Muscle of back (tissue), 3 donors: ENCODE measurements at regions not wholly inside any gene's neighbourhood (a gene's known extent, or its start where the extent isn't known, plus 50 kb on each side); places are given as distances from the start of the nearest gene placed in this dataset.

ENCODE experiments used
- DNase-seq, 3 donors: peaks; one replicate each; pipeline versions ENCODE4 v3.0.0 to v3.0.0-alpha.2; 2013

- no peak for DNase-seq
Measured at GRCh38 chr11:121794671-121795141, 321.3 kb downstream of the BLID start.

DNA sequence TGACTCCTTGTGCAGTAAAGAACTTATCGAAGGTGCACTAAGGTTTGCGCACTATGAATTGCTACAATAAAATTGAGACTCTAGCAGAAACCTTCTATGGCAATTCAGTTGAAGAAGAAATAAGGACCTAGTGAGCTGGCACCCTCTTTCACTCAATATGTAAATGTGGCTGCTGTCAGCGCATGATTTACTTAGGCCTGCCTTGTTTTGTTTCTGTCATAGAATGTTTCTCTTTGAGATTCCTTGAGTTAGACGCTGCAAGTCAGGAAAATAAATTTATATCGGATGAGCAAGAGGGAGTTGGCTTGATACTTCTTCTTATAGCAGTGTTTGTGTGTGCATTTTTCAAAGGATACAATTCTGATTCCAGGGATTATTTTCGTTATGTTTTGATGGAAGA, 322.1 kb downstream of the BLID start:
- DNase-seq, result no peak

- peak; percentile 57 to 93 (median 75) for DNase-seq
Measured at GRCh38 chr11:121793291-121793690, 322.7 kb downstream of the BLID start.

DNA sequence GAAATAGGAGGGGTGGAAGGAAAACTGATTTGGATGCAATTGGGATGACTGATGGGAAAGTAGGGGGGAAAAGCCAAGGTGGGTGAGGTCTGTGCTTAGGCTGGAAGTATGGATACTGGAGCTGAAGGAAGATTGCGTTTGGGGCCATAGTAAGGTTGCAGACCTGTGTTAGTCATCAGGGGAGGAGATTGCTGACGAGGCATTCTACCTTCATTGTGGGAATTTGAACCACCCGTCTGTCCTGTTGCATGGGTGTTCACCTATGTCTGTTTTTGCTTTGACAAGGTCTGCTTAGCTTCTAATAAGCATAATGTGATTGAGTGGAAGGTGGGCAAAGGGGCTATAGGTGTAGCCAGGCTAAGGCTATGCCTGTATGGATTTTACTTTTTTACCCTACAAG, 323.8 kb downstream of the BLID start:
- no peak for DNase-seq

GRCh38 chr11:121790430-121790829, 325.6 kb downstream of the BLID start:
- DNase-seq, result no peak

DNA sequence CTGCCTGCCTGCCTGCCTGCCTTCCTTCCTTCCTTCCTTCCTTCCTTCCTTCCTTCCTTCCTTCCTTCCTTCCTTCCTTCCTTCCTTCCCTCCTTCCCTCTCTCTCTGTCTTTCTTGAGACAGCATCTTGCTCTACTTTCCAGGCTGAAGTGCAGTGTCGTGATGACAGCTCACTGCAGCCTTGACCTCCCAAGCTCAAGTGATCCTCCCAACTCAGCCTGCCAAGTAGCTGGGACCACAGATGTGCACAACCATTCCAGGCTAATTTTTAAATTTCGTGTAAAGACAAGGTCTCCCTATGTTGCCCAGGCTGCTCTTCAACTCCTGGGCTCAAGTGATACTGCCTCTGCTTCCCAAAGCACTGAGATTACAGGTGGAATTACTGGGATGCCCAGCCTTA, 328.2 kb upstream of the SORL1-AS1 start:
- DNase-seq, result peak in 1 of 3 donors; percentile 48

DNA sequence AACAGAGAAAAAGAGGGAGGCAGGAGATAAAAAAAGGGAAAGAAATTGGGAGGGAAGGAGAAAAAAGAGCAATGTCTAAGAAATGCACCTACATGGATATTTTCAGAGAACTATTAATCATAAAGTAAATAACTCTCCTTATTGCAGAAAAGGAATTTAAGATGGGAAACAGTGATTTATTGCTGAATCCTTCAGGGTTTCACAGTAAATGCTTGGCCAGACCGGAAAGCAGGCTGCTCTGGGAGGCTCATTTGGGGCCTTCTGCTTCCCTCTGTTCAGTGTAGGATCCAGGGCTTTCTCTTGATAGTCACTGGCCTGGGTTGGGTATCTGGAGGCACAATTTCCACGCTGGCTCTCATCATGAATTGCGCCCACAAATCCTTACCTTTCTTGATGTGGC, 324.3 kb upstream of the SORL1-AS1 start:
- DNase-seq, result peak in 1 of 3 donors; percentile 58

GRCh38 chr11:121775276-121775675, 322.5 kb upstream of the SORL1-AS1 start:
- DNase-seq, result no peak

- no peak for DNase-seq
Measured at GRCh38 chr11:121773076-121773475, 320.3 kb upstream of the SORL1-AS1 start.

DNA sequence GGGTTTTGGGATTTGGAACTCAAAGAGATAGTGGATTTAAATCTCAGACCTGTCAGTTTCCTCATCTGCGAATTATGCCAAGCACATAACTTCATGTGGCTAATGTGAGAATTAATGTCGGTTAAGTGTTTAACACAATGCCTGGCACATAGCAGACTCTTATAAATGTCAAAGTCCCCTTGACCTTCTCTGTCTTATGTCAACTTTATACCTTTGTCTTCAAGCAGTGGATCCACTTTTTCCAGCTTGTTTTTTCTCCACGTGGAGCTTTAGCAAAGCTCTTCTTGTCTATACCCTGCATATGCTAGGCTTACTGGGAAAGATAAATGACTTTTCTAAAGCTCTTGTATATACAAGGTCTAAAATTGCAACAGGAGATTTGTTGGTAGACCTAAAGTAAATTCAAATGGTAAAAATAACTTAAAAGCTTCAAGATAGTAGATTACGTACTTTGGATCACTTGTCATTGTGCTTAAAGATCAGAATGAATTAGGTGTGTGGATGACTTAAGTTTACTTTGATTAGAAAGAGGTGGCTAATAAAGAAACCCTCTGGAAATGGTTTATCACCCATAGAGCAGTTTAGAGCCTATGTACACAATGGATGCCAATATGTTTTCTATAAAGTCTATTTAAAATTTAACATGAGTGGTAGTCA, 318.3 kb upstream of the SORL1-AS1 start:
- no peak for DNase-seq

DNA sequence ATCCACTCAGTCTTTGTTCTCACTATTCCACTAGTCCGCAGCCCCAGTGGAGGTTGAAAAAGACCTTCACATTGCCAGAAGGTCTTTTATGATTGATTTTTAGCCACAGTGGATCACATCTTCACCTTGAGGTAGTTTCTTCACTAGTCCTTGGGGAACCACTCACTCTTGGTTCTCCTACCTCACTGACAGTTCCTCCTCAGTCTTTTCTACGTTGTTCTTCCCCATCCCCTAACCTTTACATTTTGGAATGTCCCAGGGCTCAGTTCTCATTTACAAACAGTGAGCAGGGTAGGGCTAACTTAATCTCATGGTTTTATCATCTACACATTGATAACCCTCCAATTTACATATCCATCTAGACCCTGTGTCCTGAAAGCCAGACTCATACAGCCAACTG, 316.4 kb upstream of the SORL1-AS1 start:
- DNase-seq, result no peak

DNA sequence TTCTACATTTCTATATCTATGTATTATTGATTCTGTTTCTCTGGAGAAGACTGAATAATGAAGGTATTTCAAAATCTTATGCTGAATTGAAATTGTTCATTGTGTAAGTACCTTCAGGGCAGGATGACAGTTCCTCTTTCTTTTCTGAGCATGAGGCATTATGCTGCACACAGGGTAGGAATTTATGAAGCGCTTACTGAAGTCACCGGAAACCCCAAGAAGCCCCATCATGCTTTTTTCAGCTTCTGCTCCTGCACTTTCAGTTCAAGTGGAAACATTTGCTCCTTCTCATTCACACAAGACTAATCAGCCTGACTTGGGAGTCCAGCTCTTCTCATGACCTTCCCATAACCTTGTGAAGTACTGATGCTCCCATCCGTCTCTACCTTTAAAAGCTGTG, 314.7 kb upstream of the SORL1-AS1 start:
- peak in 1 of 3 donors; percentile 48 for DNase-seq

- DNase-seq, result no peak
Measured at GRCh38 chr11:121766991-121767390, 314.2 kb upstream of the SORL1-AS1 start.

- DNase-seq, result no peak
Measured at GRCh38 chr11:121766166-121766565, 313.4 kb upstream of the SORL1-AS1 start.

GRCh38 chr11:121763526-121763925, 310.8 kb upstream of the SORL1-AS1 start:
- DNase-seq, result peak in 1 of 3 donors; percentile 36

DNA sequence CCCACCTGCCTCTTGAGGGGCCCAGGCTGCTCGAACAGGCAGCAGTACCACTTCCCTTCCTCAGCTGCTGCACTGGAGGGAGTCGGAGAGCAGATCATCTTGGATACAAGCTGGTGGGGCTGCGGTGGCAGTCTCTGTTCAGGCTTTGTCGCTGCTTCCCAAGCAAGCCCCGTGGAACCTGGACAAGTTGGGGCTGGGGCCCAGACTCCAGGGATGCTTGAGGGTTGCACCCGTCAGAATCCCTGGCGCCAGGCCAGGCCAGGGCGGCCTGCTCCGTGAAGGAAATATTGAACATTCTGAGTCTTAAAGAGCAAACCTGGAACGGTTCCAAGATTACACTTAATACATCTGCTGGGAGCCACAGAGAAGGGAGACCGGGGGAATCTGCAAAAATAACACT, 310.1 kb upstream of the SORL1-AS1 start:
- DNase-seq, result peak in 2 of 3 donors; percentile 72 to 87

GRCh38 chr11:121761186-121761585, 308.4 kb upstream of the SORL1-AS1 start:
- DNase-seq, result no peak

- DNase-seq, result no peak
Measured at GRCh38 chr11:121757480-121758125, 304.8 kb upstream of the SORL1-AS1 start.

DNA sequence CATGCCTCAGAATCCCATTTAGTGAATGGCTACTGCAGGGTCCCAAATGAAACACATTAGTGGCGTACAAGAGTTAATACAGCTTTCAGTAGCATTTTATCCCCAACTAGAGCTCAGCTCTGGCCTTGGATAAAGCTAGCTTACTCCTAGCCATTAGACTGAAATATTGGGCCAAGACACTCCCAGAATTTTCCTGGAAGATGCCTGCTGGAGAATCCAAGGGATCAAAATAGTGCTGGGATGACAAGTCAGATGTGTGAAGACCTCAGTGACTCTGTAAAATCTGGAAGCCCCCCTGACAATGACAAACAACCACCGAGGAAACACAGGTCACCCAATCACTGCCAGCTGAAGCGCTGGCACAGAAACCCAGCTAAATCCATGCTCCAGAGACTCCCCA, 303.1 kb upstream of the SORL1-AS1 start:
- peak in 1 of 3 donors; percentile 61 for DNase-seq

DNA sequence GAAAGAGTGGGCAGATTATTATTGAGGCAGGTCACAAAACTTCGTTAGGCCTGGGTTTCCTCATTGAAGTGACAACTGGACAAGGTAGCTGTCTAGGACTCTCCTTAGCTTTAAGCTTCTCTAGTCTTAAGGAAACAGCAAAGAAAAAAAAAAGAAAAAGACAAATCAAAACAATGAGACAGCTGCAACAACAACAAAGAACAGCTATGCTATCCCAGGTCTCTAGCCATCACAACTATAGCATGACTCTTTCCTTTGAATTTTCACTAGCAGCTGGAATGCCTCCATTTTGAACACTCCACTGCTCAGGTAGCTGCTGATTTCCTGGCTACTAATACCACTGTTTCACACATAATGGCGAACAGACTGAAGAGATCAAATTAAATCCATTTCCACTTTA, 302.4 kb upstream of the SORL1-AS1 start:
- no peak for DNase-seq

- DNase-seq, result peak; percentile 64 to 82 (median 72)
Measured at GRCh38 chr11:121754598-121754997, 301.8 kb upstream of the SORL1-AS1 start.

DNA sequence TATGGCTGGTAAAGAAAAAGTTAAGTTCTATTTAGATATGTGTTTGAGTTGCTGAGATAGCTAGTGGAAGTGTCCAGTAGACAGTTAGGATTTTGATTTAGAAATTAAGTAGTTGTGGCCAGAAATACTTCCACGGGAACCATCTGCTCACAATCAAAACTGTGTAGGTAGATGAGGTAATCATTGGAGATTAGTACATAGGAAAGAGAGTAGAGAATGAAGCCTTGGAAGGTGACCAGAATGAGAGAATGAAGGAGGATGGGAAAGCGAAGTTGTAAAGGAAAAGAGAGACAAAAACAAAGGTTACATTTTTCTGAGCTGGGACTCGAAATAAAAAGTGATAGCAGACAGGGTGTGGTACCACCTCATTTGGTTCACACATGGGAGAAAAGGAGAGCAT, 296.9 kb upstream of the SORL1-AS1 start:
- peak; percentile 54 to 78 (median 68) for DNase-seq

DNA sequence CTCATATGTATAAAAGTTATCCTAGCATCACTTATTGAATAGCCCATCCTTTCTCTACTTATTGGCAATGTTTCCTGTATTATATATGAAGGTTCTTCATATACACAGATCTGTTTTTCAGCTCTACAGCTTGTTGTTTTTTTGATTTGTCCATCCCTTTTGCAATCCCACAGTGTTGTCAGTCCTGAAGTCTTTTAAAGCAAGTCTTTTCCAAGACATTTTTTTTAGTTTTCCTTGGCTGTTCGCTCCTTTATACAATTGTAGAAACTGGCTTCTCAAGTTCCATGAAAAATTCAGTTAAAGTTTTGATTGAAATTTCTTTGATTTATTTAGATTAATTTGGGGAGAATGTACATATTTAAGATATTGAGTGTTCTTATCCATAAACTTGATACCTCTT, 295.3 kb upstream of the SORL1-AS1 start:
- DNase-seq, result peak in 1 of 3 donors; percentile 42

- no peak for DNase-seq
Measured at GRCh38 chr11:121743285-121743684, 290.5 kb upstream of the SORL1-AS1 start.
